ENCODE measurements at regions not wholly inside any gene's neighbourhood (a gene's known extent, or its start where the extent isn't known, plus 50 kb on each side); places are given as distances from the start of the nearest gene placed in this dataset.

DNA sequence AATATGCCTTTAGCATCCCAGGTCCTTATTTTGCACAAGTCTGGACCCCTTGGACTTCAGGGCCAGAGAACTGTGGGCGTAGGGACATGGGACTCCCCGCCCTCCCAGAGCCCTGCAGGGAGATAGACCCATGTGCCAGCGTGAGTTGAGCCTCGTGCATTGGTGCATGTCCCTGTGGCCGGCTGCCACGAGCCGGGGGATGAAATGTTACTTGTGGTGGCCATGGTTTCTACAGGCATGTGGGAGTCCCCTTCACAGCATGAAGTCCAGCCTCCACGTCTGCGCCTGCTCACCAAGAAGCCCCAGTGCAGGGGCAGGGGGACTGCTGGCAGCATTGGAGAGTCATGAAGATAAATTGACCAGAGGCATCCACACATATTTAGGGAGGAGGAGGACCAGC, 470.0 kb downstream of the BCL11B start:
- no peaks in the 10 kb centered on the region for H3K27me3 ChIP-seq (ENCODE audit: insufficient read depth, poor library complexity, severe bottlenecking)
- H3K9me3 ChIP-seq (ENCODE audit: severe bottlenecking): no peaks in the 10 kb centered on the region
- peak; percentile 58 for DNase-seq (ENCODE audit: low spot score)
- H3K4me1 ChIP-seq (ENCODE audit: insufficient read depth, poor library complexity, severe bottlenecking): no peaks in the 10 kb centered on the region
- H3K4me3 ChIP-seq (ENCODE audit: severe bottlenecking): no peak overlapping the region
- TF ChIP-seq, protein P1, sequence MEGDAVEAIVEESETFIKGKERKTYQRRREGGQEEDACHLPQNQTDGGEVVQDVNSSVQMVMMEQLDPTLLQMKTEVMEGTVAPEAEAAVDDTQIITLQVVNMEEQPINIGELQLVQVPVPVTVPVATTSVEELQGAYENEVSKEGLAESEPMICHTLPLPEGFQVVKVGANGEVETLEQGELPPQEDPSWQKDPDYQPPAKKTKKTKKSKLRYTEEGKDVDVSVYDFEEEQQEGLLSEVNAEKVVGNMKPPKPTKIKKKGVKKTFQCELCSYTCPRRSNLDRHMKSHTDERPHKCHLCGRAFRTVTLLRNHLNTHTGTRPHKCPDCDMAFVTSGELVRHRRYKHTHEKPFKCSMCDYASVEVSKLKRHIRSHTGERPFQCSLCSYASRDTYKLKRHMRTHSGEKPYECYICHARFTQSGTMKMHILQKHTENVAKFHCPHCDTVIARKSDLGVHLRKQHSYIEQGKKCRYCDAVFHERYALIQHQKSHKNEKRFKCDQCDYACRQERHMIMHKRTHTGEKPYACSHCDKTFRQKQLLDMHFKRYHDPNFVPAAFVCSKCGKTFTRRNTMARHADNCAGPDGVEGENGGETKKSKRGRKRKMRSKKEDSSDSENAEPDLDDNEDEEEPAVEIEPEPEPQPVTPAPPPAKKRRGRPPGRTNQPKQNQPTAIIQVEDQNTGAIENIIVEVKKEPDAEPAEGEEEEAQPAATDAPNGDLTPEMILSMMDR (IDR thresholded peaks at IDR 0.05; ENCODE audit: poor library complexity, severe bottlenecking): no peak
- H3K36me3 ChIP-seq (ENCODE audit: low read depth): no peaks in the 10 kb centered on the region
- ATAC-seq (ENCODE audit: low read depth): no peak
- no peak overlapping the region for H3K27ac ChIP-seq (ENCODE audit: poor library complexity, severe bottlenecking)

DNA sequence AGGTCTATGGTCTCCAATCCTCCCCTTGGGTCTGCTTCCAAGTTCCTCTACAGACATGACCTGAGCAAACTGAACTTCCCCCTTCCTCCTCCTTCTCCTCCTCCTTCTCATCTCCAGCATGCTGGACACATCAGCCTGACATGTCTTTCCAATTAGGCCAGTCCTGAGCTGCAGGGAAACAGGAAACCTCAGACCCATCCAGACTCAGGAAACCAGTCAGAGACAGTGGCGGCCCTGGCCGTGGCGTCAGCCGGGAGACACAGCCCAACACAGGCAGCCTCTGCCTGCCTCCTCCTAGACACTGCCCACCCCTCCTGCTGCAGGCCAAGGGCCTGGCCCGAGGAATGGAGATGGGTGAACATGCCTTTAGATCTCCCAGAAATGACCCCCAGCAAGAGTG, 468.8 kb downstream of the BCL11B start:
- H3K9me3 ChIP-seq (ENCODE audit: severe bottlenecking): no peaks in the 10 kb centered on the region
- TF ChIP-seq, protein P1 (IDR thresholded peaks at IDR 0.05; ENCODE audit: poor library complexity, severe bottlenecking): no peak
- no peak overlapping the region for H3K27ac ChIP-seq (ENCODE audit: poor library complexity, severe bottlenecking)
- no peak for ATAC-seq (ENCODE audit: low read depth)
- H3K4me3 ChIP-seq (ENCODE audit: severe bottlenecking): no peak overlapping the region
- H3K4me1 ChIP-seq (ENCODE audit: insufficient read depth, poor library complexity, severe bottlenecking): no peaks in the 10 kb centered on the region
- H3K27me3 ChIP-seq (ENCODE audit: insufficient read depth, poor library complexity, severe bottlenecking): no peaks in the 10 kb centered on the region
- DNase-seq (ENCODE audit: low spot score): no peak
- no peaks in the 10 kb centered on the region for H3K36me3 ChIP-seq (ENCODE audit: low read depth)

GRCh38 chr14:98808494-98809407, 463.2 kb downstream of the BCL11B start:
- ATAC-seq (ENCODE audit: low read depth) (peak; percentile 40; the same call in 1 of the 3 replicates), DNase-seq (ENCODE audit: low spot score) (no peak)
- H3K4me3 ChIP-seq (ENCODE audit: severe bottlenecking): no peak overlapping the region

GRCh38 chr14:98816195-98816594, 455.8 kb downstream of the BCL11B start:
- Histone ChIP-seq H3K4me1 (ENCODE audit: insufficient read depth, poor library complexity, severe bottlenecking) (no peaks in the 10 kb centered on the region), H3K4me3 (ENCODE audit: severe bottlenecking) (no peak overlapping the region), H3K9me3 (ENCODE audit: severe bottlenecking) (no peaks in the 10 kb centered on the region), H3K36me3 (ENCODE audit: low read depth) (no peaks in the 10 kb centered on the region), H3K27ac (ENCODE audit: poor library complexity, severe bottlenecking) (no peak overlapping the region), H3K27me3 (ENCODE audit: insufficient read depth, poor library complexity, severe bottlenecking) (peaks cover 9% of the 10 kb centered on the region)
- DNase-seq (ENCODE audit: low spot score): no peak
- ATAC-seq (ENCODE audit: low read depth): no peak
- TF ChIP-seq, protein P1 (IDR thresholded peaks at IDR 0.05; ENCODE audit: poor library complexity, severe bottlenecking): no peak

More at GRCh38 chr14:98808494-98809407, 463.2 kb downstream of the BCL11B start:
- no peaks in the 10 kb centered on the region for H3K9me3 ChIP-seq (ENCODE audit: severe bottlenecking)
- no peaks in the 10 kb centered on the region for H3K4me1 ChIP-seq (ENCODE audit: insufficient read depth, poor library complexity, severe bottlenecking)
- TF ChIP-seq, protein P1 (IDR thresholded peaks at IDR 0.05; ENCODE audit: poor library complexity, severe bottlenecking): no peak
- H3K27me3 ChIP-seq (ENCODE audit: insufficient read depth, poor library complexity, severe bottlenecking): peaks cover 5% of the 10 kb centered on the region
- no peaks in the 10 kb centered on the region for H3K36me3 ChIP-seq (ENCODE audit: low read depth)
- H3K27ac ChIP-seq (ENCODE audit: poor library complexity, severe bottlenecking): no peak overlapping the region

DNA sequence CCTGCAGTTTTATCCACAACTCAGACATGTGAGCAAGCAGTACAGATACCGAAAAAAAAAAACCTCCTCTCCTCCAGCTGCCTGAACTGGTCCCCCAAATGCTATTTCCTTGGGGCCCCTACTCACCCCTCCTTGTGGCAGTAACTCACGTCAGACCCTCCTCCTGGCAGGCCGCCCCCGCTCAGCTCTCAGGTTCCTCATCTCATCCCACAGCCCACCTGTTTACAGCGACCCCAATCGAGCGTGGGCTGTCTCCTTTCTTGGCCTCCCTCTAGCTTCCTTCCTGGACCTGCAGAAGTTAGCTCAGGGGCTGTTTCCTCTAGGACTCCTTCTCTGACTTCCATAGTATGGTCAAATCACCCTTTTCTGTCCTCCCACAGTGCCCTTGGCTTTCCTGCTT, 455.3 kb downstream of the BCL11B start:
- TF ChIP-seq, protein P1 (IDR thresholded peaks at IDR 0.05; ENCODE audit: poor library complexity, severe bottlenecking): no peak
- no peaks in the 10 kb centered on the region for H3K9me3 ChIP-seq (ENCODE audit: severe bottlenecking)
- H3K27me3 ChIP-seq (ENCODE audit: insufficient read depth, poor library complexity, severe bottlenecking): peaks cover 9% of the 10 kb centered on the region

More for the DNA sequence above, 455.3 kb downstream of the BCL11B start:
- H3K4me3 ChIP-seq (ENCODE audit: severe bottlenecking): no peak overlapping the region
- no peaks in the 10 kb centered on the region for H3K4me1 ChIP-seq (ENCODE audit: insufficient read depth, poor library complexity, severe bottlenecking)
- ATAC-seq (ENCODE audit: low read depth): no peak
- no peak for DNase-seq (ENCODE audit: low spot score)
- no peak overlapping the region for H3K27ac ChIP-seq (ENCODE audit: poor library complexity, severe bottlenecking)
- H3K36me3 ChIP-seq (ENCODE audit: low read depth): no peaks in the 10 kb centered on the region

Data from RWPE2 (cell line).